ENCODE measurements at regions not wholly inside any gene's neighbourhood (a gene's known extent, or its start where the extent isn't known, plus 50 kb on each side); places are given as distances from the start of the nearest gene placed in this dataset.

DNA sequence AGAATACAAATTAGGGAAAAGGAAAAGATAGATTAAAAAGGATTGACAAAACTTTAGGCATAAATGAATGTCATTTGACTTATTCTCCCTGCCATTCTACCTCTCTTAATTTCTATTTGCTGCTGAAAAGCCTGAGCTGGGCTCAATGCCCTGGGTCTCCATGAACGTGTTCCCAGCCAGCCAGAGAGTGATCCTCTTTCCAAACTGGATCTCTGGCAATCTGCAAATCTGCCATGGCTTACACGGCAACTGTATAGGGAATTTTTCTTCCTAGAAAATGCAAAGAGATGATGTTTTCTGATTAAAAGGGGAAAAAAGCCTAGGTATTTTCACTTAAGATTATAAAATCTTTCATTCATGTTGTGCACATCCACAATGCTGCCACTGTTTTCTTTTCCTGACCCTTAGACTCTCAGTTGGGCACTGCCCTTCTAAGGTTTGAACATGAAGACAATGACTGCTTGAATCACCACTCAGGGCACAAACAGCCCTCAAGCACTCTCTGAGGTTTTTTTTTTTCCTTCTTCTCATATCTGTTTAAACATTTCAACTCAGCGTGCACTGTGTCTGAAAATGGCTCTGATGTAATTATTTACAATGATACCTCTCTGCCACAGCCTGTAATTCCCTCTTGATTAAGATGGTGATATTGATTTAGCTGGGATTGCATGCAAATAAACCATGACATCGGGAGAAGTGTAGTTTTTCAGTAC is 60.3 kb downstream of the DACT1 start:
- H3K27me3 Mint-ChIP-seq: no peaks in the 10 kb centered on the region
- ATAC-seq (replicated peaks) (no peak), DNase-seq (no peak)
- no peaks in the 10 kb centered on the region for H3K4me1 Mint-ChIP-seq
- H3K4me3 Mint-ChIP-seq: no peak overlapping the region
- no peaks in the 10 kb centered on the region for H3K36me3 Mint-ChIP-seq
- H3K27ac Mint-ChIP-seq: no peak overlapping the region
- no peaks in the 10 kb centered on the region for H3K9me3 Mint-ChIP-seq

DNA sequence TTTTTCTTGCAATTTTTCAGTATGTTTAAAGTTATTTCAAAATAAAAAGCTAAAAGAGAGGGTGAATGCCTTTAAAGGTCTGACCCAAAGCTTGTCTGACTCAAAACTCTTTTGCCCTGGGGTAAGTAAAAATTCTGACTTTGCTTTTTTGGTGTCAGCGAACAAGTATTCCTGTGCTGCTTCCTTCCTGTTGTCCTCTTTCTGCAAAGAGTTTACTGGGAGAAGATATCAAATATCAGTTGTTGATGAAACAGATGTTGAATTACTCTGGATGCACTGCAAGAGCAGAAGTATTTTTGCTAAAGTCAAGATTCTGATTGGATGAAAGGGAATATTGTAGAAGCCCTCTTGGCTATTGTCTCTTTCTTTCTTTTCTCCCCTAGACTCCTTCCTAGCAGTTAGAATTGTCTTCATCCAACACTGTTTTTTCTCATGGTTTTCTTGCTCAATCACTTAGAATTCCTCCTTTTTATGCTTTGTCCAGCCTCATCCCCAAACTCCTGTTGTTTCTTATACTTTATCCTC is 62.0 kb downstream of the DACT1 start:
- Mint-ChIP-seq H3K4me1 (no peaks in the 10 kb centered on the region), H3K27ac (no peak overlapping the region), H3K36me3 (no peaks in the 10 kb centered on the region), H3K4me3 (no peak overlapping the region), H3K9me3 (no peaks in the 10 kb centered on the region), H3K27me3 (no peaks in the 10 kb centered on the region)
- ATAC-seq (replicated peaks): no peak
- no peak for DNase-seq

DNA sequence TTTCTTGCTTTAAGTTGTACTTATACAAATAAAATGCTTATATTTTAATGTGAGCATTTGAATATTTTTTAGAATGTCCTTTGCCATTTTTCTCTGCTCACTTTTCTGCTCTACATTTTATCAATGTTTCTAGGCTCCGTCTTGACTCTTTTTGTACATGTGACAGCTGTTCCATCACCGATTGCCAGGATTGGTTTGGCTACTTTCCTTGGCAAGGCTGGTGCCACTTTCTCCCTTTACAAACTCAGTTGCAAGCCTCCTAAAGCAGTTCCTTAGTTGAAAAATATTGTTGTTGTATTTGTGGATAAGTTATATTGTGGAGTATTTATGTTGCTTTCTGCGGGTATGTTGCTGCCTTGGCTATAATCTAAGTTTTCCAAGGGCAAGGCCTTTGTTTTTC is 63.4 kb downstream of the DACT1 start:
- H3K9me3 Mint-ChIP-seq: no peaks in the 10 kb centered on the region
- H3K27ac Mint-ChIP-seq: no peak overlapping the region
- H3K27me3 Mint-ChIP-seq: no peaks in the 10 kb centered on the region
- no peaks in the 10 kb centered on the region for H3K4me1 Mint-ChIP-seq
- H3K4me3 Mint-ChIP-seq: no peak overlapping the region
- DNase-seq (no peak), ATAC-seq (replicated peaks) (no peak)
- H3K36me3 Mint-ChIP-seq: no peaks in the 10 kb centered on the region

- Mint-ChIP-seq H3K4me3 (no peak overlapping the region), H3K27ac (no peak overlapping the region), H3K9me3 (no peaks in the 10 kb centered on the region), H3K27me3 (no peaks in the 10 kb centered on the region), H3K36me3 (no peaks in the 10 kb centered on the region), H3K4me1 (no peaks in the 10 kb centered on the region)
- DNase-seq: no peak
- no peak for ATAC-seq (replicated peaks)
These were observed 63.8 kb downstream of the DACT1 start for GRCh38 chr14:58701604-58702003.

DNA sequence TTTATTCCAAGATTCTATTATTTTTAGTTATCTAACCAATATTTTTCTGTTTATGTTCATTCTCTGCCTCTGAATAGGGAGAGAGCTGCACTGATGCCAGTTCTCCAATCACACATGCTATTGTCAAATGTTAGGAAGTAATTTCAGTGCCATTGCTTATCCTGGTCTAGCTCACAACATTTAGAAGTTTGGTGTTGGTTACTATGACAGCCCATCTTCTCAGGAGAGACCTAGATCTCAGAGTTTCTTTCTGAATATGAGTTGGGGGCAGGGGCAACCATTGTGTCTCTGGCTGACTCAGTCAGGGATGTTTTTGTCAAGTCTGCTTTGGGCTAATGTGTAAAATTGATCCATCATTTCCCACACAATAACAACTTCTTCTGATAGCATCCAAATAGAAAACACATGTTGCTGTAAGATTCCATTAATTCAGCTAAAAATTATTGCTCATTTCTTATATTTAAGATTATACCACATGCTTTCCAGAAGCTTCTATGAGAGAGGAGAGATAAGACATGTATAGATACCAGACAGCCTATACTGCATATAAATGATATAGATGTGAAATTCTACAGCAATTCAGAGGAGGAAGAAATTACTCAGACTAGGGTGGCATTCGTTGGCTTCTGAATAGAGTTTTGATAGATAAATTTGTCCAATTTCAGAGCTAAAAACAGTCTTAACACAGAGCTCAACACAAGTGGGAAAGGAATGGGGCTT is 64.8 kb downstream of the DACT1 start:
- DNase-seq (no peak), ATAC-seq (replicated peaks) (no peak)
- Mint-ChIP-seq H3K27me3 (no peaks in the 10 kb centered on the region), H3K27ac (no peak overlapping the region), H3K36me3 (no peaks in the 10 kb centered on the region), H3K4me1 (no peaks in the 10 kb centered on the region), H3K4me3 (no peak overlapping the region), H3K9me3 (no peaks in the 10 kb centered on the region)

DNA sequence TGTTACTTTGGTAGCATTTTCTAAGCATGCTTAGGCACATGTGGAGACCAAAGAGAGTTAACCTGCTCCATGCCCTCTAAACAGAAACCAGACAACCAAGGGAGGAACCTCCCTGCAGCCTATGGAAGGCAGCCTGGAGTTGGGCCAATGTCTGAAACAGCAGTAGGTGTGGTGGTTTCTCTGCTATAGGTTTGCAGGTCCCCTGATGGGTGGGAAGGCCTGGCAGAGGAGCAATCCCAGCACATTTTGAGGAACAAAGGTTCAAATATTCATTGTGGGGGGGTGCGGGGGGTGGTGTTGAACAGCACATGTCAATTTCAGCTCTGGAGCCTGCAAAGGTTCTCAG is 65.4 kb downstream of the DACT1 start:
- Mint-ChIP-seq H3K27ac (no peak overlapping the region), H3K4me3 (no peak overlapping the region), H3K4me1 (no peaks in the 10 kb centered on the region), H3K36me3 (no peaks in the 10 kb centered on the region), H3K9me3 (no peaks in the 10 kb centered on the region), H3K27me3 (no peaks in the 10 kb centered on the region)
- ATAC-seq (replicated peaks): no peak
- DNase-seq: no peak

DNA sequence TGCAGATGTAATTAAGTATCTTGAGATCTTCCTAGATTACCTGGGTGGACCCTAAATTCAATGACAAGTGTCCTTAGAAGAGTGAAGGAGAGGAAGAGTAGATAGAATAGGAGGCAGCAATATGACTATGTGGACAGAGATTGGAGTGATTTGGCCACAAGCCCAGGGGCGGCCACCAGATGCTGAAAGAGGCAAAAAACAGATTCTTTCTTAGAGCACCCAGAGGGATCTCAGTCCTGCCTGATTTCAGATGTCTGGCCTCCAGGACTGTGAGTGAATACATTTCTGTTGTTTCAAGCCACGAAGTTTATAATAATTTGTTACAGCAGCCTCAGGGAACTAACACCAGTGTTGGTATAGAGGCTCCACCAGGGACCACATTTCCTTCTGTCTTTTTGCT is 67.3 kb downstream of the DACT1 start:
- no peak overlapping the region for H3K27ac Mint-ChIP-seq
- ATAC-seq (replicated peaks): no peak
- H3K9me3 Mint-ChIP-seq: no peaks in the 10 kb centered on the region
- H3K4me1 Mint-ChIP-seq: peaks cover 0 to 7% of the 10 kb centered on the region in 2 donors
- H3K36me3 Mint-ChIP-seq: no peaks in the 10 kb centered on the region
- peaks cover 0 to 5% of the 10 kb centered on the region in 2 donors for H3K27me3 Mint-ChIP-seq
- H3K4me3 Mint-ChIP-seq: no peak overlapping the region
- DNase-seq: no peak

DNA sequence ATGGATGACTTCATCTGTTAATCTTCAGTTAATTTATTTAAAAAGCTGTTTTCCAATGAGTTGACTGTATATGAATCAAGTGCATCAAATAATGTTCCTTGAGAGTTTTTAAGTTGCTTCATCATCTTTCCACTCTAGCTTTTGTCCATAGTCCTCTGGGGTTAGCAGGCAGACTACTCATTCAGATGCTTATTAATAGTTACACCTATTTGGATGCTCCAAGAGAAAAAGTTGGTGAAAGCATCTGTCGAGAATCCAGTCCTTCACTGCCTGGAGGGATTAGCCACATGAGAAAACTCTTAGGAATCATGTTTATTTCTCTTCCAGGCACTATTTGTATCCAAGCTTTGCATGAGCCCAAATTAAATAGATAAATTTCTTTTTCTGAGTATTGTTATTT is 70.2 kb downstream of the DACT1 start:
- ATAC-seq (replicated peaks) (no peak), DNase-seq (no peak)
- Mint-ChIP-seq H3K27me3 (peaks cover 0 to 5% of the 10 kb centered on the region in 2 donors), H3K9me3 (no peaks in the 10 kb centered on the region), H3K36me3 (no peaks in the 10 kb centered on the region), H3K4me1 (peaks cover 0 to 9% of the 10 kb centered on the region in 2 donors), H3K27ac (no peak overlapping the region), H3K4me3 (no peak overlapping the region)

DNA sequence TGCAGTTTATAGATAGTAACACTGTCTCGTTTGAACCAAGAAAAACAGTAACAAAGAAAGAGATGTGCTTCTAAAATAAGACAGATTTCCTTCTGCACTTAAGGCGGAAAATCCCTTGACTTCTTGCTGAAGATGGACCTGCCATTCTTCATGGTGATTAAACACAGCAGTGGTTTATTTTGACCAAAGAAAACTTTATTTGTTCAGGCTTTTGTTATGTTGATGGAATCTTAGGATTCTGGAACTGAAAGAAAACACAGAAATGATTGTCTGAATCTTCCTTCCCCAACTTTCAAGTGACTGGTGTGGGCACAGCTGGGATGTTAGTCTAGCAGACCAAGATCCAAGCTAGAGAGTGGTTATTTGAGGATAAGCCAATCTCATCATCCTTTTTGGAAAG is 72.2 kb downstream of the DACT1 start:
- H3K27ac Mint-ChIP-seq: no peak overlapping the region
- peaks cover 0 to 9% of the 10 kb centered on the region in 2 donors for H3K4me1 Mint-ChIP-seq
- no peaks in the 10 kb centered on the region for H3K36me3 Mint-ChIP-seq
- H3K27me3 Mint-ChIP-seq: peaks cover 0 to 5% of the 10 kb centered on the region in 2 donors
- no peak overlapping the region for H3K4me3 Mint-ChIP-seq
- ATAC-seq (replicated peaks) (no peak), DNase-seq (no peak)
- H3K9me3 Mint-ChIP-seq: no peaks in the 10 kb centered on the region

GRCh38 chr14:58711382-58711781 is 73.6 kb downstream of the DACT1 start:
- Mint-ChIP-seq H3K36me3 (no peaks in the 10 kb centered on the region), H3K9me3 (no peaks in the 10 kb centered on the region), H3K27ac (no peak overlapping the region), H3K27me3 (peaks cover 0 to 5% of the 10 kb centered on the region in 2 donors), H3K4me1 (peaks cover under 1 to 9% of the 10 kb centered on the region in 2 donors), H3K4me3 (no peak overlapping the region)
- ATAC-seq (replicated peaks) (no peak), DNase-seq (no peak)

GRCh38 chr14:58712357-58712756 is 74.6 kb downstream of the DACT1 start:
- no peaks in the 10 kb centered on the region for H3K36me3 Mint-ChIP-seq
- H3K4me1 Mint-ChIP-seq: peaks cover 3 to 12% of the 10 kb centered on the region in 2 donors
- H3K27me3 Mint-ChIP-seq: peaks cover 0 to 5% of the 10 kb centered on the region in 2 donors
- no peak for DNase-seq
- H3K9me3 Mint-ChIP-seq: no peaks in the 10 kb centered on the region
- no peak overlapping the region for H3K4me3 Mint-ChIP-seq
- no peak overlapping the region for H3K27ac Mint-ChIP-seq
- no peak for ATAC-seq (replicated peaks)

DNA sequence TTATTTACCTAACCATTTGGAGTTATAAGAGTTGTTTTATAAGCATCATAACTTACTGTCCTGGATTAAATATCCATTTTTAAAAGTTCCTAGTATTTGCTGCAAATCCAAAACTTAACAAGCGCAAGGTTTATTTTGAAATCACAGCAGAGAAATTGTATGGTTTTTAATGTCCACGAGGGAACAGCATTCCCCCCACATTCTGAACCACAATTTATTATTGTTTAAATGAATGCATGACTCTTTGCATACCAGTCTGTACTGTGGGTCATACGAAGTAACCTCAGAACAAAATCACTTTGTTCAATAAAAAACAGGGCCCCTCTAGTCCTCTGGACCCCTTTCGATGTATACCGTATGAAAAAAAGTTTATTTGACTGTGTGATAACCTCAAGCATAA is 75.9 kb downstream of the DACT1 start:
- Mint-ChIP-seq H3K27me3 (peaks cover 0 to under 1% of the 10 kb centered on the region in 2 donors), H3K27ac (no peak overlapping the region), H3K4me3 (no peak overlapping the region), H3K9me3 (no peaks in the 10 kb centered on the region), H3K4me1 (peaks cover 4 to 18% of the 10 kb centered on the region in 2 donors), H3K36me3 (no peaks in the 10 kb centered on the region)
- DNase-seq: no peak
- ATAC-seq (replicated peaks): no peak

DNA sequence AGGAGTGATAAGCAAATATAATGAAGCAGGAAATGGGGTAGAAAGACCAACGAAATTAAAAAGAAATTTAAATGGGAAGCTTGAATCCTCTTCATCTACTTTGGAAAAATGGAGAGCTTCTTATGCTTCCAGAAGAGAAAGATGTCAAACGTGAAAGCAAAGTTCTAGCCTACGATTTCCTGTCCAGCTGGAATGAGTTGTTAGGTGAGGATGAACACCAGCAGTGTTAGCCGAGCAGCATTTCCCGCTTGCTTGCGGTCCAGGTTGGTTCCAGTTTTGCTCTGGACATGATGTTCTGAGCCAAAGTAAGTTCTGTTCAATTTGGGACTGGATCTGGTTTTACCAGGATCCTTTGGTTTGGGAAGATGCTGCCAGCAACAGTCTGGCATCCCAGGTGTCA is 78.9 kb downstream of the DACT1 start:
- ATAC-seq (replicated peaks) (no peak), DNase-seq (no peak)
- H3K27ac Mint-ChIP-seq: no peak overlapping the region
- no peak overlapping the region for H3K4me3 Mint-ChIP-seq
- peaks cover 2 to 4% of the 10 kb centered on the region in 2 donors for H3K9me3 Mint-ChIP-seq
- no peaks in the 10 kb centered on the region for H3K27me3 Mint-ChIP-seq
- H3K4me1 Mint-ChIP-seq: peaks cover 4 to 9% of the 10 kb centered on the region in 2 donors
- peaks cover 0 to 2% of the 10 kb centered on the region in 2 donors for H3K36me3 Mint-ChIP-seq

GRCh38 chr14:58717211-58717610 is 79.4 kb downstream of the DACT1 start:
- Mint-ChIP-seq H3K27ac (no peak overlapping the region), H3K4me1 (peaks cover 4 to 9% of the 10 kb centered on the region in 2 donors), H3K27me3 (no peaks in the 10 kb centered on the region), H3K36me3 (peaks cover 0 to 2% of the 10 kb centered on the region in 2 donors), H3K9me3 (peaks cover 2 to 4% of the 10 kb centered on the region in 2 donors), H3K4me3 (no peak overlapping the region)
- no peak for ATAC-seq (replicated peaks)
- DNase-seq: no peak

GRCh38 chr14:58717813-58718212 is 80.1 kb downstream of the DACT1 start:
- H3K27me3 Mint-ChIP-seq: no peaks in the 10 kb centered on the region
- H3K9me3 Mint-ChIP-seq: peaks cover 2 to 4% of the 10 kb centered on the region in 2 donors
- no peak for DNase-seq
- peaks cover 0 to 2% of the 10 kb centered on the region in 2 donors for H3K36me3 Mint-ChIP-seq
- no peak for ATAC-seq (replicated peaks)
- no peak overlapping the region for H3K4me3 Mint-ChIP-seq
- H3K27ac Mint-ChIP-seq: no peak overlapping the region
- peaks cover 4 to 9% of the 10 kb centered on the region in 2 donors for H3K4me1 Mint-ChIP-seq
